IPS-18a (cell line): ENCODE measurements at regions not wholly inside any gene's neighbourhood (a gene's known extent, or its start where the extent isn't known, plus 50 kb on each side); places are given as distances from the start of the nearest gene placed in this dataset.

Experiments used
- H3K27ac ChIP-seq: one replicate; pipeline ENCODE4 v1.5.1; 2013; ENCODE audit warnings: low read length
- H3K27me3 ChIP-seq: one replicate; pipeline ENCODE4 v1.6.1; 2013; ENCODE audit warnings: mild to moderate bottlenecking, low read length; ENCODE audit not compliant: control insufficient read depth, insufficient read depth
- H3K36me3 ChIP-seq: one replicate; pipeline ENCODE4 v1.6.1; 2013; ENCODE audit warnings: low read depth, low read length; ENCODE audit not compliant: control insufficient read depth
- H3K4me1 ChIP-seq: one replicate; pipeline ENCODE4 v1.6.1; 2013; ENCODE audit warnings: low read depth, low read length; ENCODE audit not compliant: control insufficient read depth
- H3K4me3 ChIP-seq: one replicate; pipeline ENCODE4 v1.5.1; 2013; ENCODE audit warnings: low read length
- H3K9ac ChIP-seq: one replicate; pipeline ENCODE4 v1.6.1; 2013; ENCODE audit warnings: mild to moderate bottlenecking, low read length, moderate library complexity
- H3K9me3 ChIP-seq: one replicate; pipeline ENCODE4 v1.6.1; 2013; ENCODE audit warnings: low read depth, low read length; ENCODE audit not compliant: control insufficient read depth

GRCh38 chr17:37840576-37840975 lies 83.6 kb upstream of the TBC1D3K start:
- no peaks in the 10 kb centered on the region for H3K36me3 ChIP-seq
- H3K27me3 ChIP-seq = no peaks in the 10 kb centered on the region
- no peak overlapping the region for H3K4me3 ChIP-seq
- no peak overlapping the region for H3K9ac ChIP-seq
- H3K9me3 ChIP-seq = no peaks in the 10 kb centered on the region
- H3K4me1 ChIP-seq = no peaks in the 10 kb centered on the region
- H3K27ac ChIP-seq = no peak overlapping the region

GRCh38 chr17:37839196-37839978 lies 84.8 kb upstream of the TBC1D3K start:
- H3K27ac ChIP-seq = no peak overlapping the region
- no peaks in the 10 kb centered on the region for H3K9me3 ChIP-seq
- H3K36me3 ChIP-seq = no peaks in the 10 kb centered on the region
- no peaks in the 10 kb centered on the region for H3K27me3 ChIP-seq
- H3K4me3 ChIP-seq = no peak overlapping the region
- H3K4me1 ChIP-seq = no peaks in the 10 kb centered on the region
- H3K9ac ChIP-seq = no peak overlapping the region

GRCh38 chr17:37838276-37838675 lies 85.9 kb upstream of the TBC1D3K start:
- H3K4me3 ChIP-seq = no peak overlapping the region
- no peaks in the 10 kb centered on the region for H3K4me1 ChIP-seq
- no peak overlapping the region for H3K27ac ChIP-seq
- no peaks in the 10 kb centered on the region for H3K36me3 ChIP-seq
- no peaks in the 10 kb centered on the region for H3K9me3 ChIP-seq
- no peak overlapping the region for H3K9ac ChIP-seq
- H3K27me3 ChIP-seq = no peaks in the 10 kb centered on the region

GRCh38 chr17:37836593-37836992 lies 87.6 kb upstream of the TBC1D3K start:
- Histone ChIP-seq H3K9ac (no peak overlapping the region), H3K9me3 (no peaks in the 10 kb centered on the region), H3K4me3 (no peak overlapping the region), H3K36me3 (no peaks in the 10 kb centered on the region), H3K4me1 (no peaks in the 10 kb centered on the region), H3K27ac (no peak overlapping the region), H3K27me3 (no peaks in the 10 kb centered on the region)

DNA sequence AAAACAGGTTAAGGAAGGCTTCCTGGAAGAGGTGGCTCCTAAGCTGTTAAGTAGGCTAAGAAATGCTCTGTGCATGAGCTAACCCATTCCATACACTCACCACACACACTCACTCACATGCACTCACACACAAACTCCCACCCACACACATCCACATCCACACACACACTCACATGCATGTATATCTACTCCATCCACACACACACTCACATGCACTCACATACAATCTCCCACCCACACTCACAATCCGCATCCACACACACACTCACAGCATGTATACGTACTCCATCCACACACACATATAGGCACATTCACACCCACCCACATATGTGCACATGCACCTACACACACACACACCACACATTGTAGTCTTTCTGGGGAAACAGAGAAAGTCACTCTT lies 89.3 kb upstream of the HNF1B start:
- no peak overlapping the region for H3K4me3 ChIP-seq

GRCh38 chr17:37833237-37833859 lies 88.5 kb upstream of the HNF1B start:
- H3K36me3 ChIP-seq = no peaks in the 10 kb centered on the region
- no peak overlapping the region for H3K9ac ChIP-seq
- H3K4me1 ChIP-seq = peaks cover 16% of the 10 kb centered on the region
- H3K4me3 ChIP-seq = no peak overlapping the region
- no peaks in the 10 kb centered on the region for H3K9me3 ChIP-seq
- no peak overlapping the region for H3K27ac ChIP-seq
- H3K27me3 ChIP-seq = no peaks in the 10 kb centered on the region

More for the DNA sequence above, 89.3 kb upstream of the HNF1B start:
- H3K4me1 ChIP-seq = peaks cover 12% of the 10 kb centered on the region
- no peaks in the 10 kb centered on the region for H3K9me3 ChIP-seq
- H3K27ac ChIP-seq = no peak overlapping the region
- H3K27me3 ChIP-seq = no peaks in the 10 kb centered on the region
- H3K36me3 ChIP-seq = no peaks in the 10 kb centered on the region
- H3K9ac ChIP-seq = no peak overlapping the region

DNA sequence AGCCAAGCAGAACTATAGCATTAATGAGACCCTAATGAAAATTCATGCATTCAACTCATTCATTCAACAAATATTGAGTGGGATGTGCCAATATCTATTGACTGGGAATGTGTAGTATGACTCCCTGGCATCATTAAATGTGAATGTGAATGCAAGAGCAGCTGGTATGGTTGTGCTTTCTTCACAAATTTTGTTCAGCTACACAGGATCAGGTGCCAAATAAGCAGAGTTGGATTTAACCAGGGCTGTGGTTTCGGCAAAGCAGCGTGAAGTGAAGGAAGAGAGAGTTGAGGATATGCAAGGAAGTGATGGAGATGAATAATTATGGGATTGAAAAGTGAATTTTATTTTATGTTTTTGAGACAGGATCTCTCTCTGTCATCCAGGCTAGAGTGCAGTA lies 87.1 kb upstream of the HNF1B start:
- H3K9ac ChIP-seq = no peak overlapping the region
- no peaks in the 10 kb centered on the region for H3K9me3 ChIP-seq
- H3K27me3 ChIP-seq = no peaks in the 10 kb centered on the region
- no peak overlapping the region for H3K27ac ChIP-seq
- H3K4me1 ChIP-seq = peaks cover 16% of the 10 kb centered on the region
- H3K36me3 ChIP-seq = no peaks in the 10 kb centered on the region
- H3K4me3 ChIP-seq = no peak overlapping the region

- Histone ChIP-seq H3K27ac (no peak overlapping the region), H3K4me1 (peaks cover 16% of the 10 kb centered on the region), H3K36me3 (no peaks in the 10 kb centered on the region), H3K9me3 (no peaks in the 10 kb centered on the region), H3K9ac (no peak overlapping the region), H3K4me3 (no peak overlapping the region), H3K27me3 (no peaks in the 10 kb centered on the region)
Observed at GRCh38 chr17:37831492-37831891, 86.6 kb upstream of the HNF1B start.

DNA sequence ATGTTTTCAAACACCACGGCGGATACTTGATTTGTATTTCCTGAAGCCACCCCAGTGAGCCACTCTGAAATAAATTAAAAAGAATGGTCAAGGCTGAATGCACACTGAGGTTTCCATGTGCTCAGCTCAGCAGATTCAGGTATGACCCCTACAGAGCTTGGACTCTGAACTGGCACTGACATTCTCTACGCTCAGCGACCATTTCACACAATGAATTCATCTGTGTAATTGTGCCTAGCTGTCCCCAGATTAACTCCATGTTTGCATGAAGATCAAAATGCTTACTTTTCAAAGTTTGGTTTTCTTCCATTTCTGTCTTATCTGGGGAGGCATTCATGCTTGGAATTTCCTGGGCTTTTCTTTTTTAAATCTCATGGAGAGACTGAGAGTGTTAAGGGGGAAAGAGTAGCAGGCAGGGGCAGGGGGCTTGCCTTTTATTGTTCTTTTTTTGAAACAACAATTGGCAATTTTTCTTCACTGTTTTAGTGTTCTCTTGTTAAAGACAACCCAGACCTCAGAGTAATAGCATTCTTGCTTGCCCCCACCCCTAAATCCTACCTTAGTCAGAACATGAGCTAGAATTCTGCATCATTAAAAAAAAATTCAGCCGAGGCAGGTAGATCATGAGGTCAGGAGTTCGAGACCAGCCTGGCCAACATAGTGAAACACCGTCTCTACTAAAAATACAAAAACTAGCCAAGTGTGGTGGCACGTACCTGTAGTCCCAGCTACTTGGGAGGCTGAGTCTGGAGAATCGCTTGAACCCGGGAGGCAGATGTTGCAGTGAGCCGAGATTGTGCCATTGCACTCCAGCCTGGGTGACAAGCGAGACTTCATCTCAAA lies 85.5 kb upstream of the HNF1B start:
- no peak overlapping the region for H3K27ac ChIP-seq
- H3K9me3 ChIP-seq = no peaks in the 10 kb centered on the region
- H3K4me3 ChIP-seq = no peak overlapping the region
- no peaks in the 10 kb centered on the region for H3K36me3 ChIP-seq
- no peak overlapping the region for H3K9ac ChIP-seq
- peaks cover 16% of the 10 kb centered on the region for H3K4me1 ChIP-seq
- no peaks in the 10 kb centered on the region for H3K27me3 ChIP-seq

DNA sequence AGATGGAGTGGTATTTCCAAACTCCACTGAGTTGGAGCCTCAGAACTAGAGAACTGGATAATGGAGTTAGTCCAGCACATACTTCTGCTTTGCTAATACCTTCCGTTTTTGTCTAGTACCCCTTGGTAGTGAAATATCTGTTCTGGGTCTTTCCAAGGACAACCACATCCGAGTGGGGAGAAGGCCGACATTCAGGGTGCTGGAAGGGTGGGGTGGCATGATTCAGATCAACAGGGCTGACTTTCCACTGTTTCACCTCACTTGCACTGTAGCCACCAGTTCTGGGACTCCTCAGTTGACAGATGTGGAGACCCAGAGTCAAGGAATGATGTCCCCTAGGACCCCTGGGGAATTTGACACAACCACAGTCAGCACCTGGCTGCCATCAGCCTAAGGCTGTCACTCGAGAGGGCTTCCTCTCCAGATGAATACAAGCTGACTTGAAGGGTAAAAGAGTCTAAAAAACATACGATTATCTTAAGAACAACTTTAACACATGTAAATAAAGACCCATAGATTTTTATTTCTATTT lies 84.8 kb upstream of the HNF1B start:
- no peaks in the 10 kb centered on the region for H3K27me3 ChIP-seq

DNA sequence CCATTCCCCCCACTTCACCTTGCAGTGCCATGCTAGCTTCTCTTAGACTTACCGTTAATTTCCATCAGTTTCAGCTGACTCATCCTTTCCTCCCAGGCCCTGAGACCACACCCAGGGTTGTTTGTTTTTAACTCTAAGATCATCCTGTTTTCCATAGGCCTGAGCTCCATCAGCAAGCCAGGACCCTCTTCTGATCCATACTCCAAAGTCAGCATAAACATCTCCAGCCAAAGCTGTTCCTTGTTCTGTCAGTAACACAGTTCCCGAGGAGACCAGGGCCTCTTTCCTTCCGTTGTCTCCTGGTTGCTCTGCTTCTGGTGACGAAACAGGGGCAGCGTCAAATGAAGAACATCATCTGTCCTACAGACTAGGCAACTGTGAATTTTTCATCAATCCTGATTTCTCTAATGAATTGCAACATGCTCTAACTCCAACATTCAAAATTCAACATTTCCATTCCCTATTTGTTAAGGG lies 83.8 kb upstream of the HNF1B start:
- Histone ChIP-seq H3K4me1 (peaks cover 16% of the 10 kb centered on the region), H3K36me3 (no peaks in the 10 kb centered on the region), H3K27me3 (no peaks in the 10 kb centered on the region), H3K27ac (no peak overlapping the region), H3K4me3 (no peak overlapping the region), H3K9me3 (no peaks in the 10 kb centered on the region), H3K9ac (no peak overlapping the region)

More for the DNA sequence above, 84.8 kb upstream of the HNF1B start:
- Histone ChIP-seq H3K27ac (no peak overlapping the region), H3K9ac (no peak overlapping the region), H3K9me3 (no peaks in the 10 kb centered on the region), H3K4me1 (peaks cover 16% of the 10 kb centered on the region), H3K4me3 (no peak overlapping the region), H3K36me3 (no peaks in the 10 kb centered on the region)
